ENCODE measurements at regions not wholly inside any gene's neighbourhood (a gene's known extent, or its start where the extent isn't known, plus 50 kb on each side); places are given as distances from the start of the nearest gene placed in this dataset.

DNA sequence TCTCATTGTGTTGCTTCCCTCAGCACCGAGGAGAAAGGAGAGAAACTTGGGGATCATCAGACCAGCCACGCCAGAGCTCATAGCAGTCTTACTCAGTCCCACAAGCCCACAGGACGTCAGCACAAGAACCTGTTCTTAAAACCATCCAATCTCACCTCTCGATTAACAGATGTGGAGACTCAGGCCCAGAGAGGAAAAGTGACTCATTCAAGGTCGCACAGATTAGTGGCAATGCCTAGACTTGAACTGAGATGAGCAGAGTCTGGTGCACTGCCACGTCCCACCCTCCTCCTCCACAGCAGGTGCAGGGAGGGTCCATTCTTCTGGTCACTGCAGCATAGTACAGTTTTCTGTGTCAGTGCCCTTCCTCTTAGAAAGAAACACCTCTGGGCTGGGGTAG lies 154.9 kb upstream of the PZP start:
- TF ChIP-seq, protein P1, sequence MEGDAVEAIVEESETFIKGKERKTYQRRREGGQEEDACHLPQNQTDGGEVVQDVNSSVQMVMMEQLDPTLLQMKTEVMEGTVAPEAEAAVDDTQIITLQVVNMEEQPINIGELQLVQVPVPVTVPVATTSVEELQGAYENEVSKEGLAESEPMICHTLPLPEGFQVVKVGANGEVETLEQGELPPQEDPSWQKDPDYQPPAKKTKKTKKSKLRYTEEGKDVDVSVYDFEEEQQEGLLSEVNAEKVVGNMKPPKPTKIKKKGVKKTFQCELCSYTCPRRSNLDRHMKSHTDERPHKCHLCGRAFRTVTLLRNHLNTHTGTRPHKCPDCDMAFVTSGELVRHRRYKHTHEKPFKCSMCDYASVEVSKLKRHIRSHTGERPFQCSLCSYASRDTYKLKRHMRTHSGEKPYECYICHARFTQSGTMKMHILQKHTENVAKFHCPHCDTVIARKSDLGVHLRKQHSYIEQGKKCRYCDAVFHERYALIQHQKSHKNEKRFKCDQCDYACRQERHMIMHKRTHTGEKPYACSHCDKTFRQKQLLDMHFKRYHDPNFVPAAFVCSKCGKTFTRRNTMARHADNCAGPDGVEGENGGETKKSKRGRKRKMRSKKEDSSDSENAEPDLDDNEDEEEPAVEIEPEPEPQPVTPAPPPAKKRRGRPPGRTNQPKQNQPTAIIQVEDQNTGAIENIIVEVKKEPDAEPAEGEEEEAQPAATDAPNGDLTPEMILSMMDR (conservative IDR thresholded peaks at IDR 0.05; ENCODE audit: low read length) = no peak
- TF ChIP-seq EZH2phosphoT487 (IDR thresholded peaks at IDR 0.05; ENCODE audit: borderline replicate concordance, low read depth, low read length) = no peak
